PC-3 (cell line): ENCODE measurements at regions not wholly inside any gene's neighbourhood (a gene's known extent, or its start where the extent isn't known, plus 50 kb on each side); places are given as distances from the start of the nearest gene placed in this dataset.

Experiments
- ATAC-seq: fragments of 200-7000 bp; cut with Tn5 transposase; 2 replicates; pipeline ENCODE4 v1.9.1; 2020; ENCODE audit warnings: mild to moderate bottlenecking, moderate library complexity
- BruUV-seq: library from RNA; stranded (reverse); fragments of 400-500 nt; replicated peaks from 2 replicates; lab custom pipeline; 2021; lab: Mats Ljungman, UMichigan
- CTCF ChIA-PET: fragments of 300-600 bp; sonication (Branson Sonifier 250); formaldehyde crosslinking; loops from one replicate; lab custom pipeline; 2022; ENCODE audit warnings: antibody characterized with exemption; lab: Charles Lee
- POLR2A ChIA-PET: fragments of 300-600 bp; sonication (Branson Sonifier 250); formaldehyde crosslinking; loops from one replicate; lab custom pipeline; 2022; ENCODE audit warnings: antibody characterized with exemption; ENCODE audit not compliant: unreplicated experiment; lab: Charles Lee
- DNase-seq: peaks from one replicate; pipeline ENCODE4 v3.0.0-alpha.2; 2015
- H2AFZ ChIP-seq: fragments of 300-600 bp; sonication (generic); 2 replicates; pipeline ENCODE4 v1.6.0; 2016; ENCODE audit warnings: antibody characterized with exemption, low read length
- H3F3A ChIP-seq: fragments of 300-600 bp; sonication (generic); one replicate; pipeline ENCODE4 v1.6.0; 2017; ENCODE audit warnings: antibody characterized with exemption, low read length, control low read depth, mild to moderate bottlenecking; ENCODE audit not compliant: unreplicated experiment
- H3K27ac ChIP-seq: fragments of 300-600 bp; sonication (generic); 2 replicates; pipeline ENCODE4 v1.5.1; 2016; ENCODE audit warnings: mild to moderate bottlenecking, low read length
- H3K27me3 ChIP-seq: fragments of 300-600 bp; sonication (generic); 2 replicates; pipeline ENCODE4 v1.6.1; 2016; ENCODE audit warnings: low read length, mixed read lengths
- H3K36me3 ChIP-seq: fragments of 300-600 bp; sonication (generic); 2 replicates; pipeline ENCODE4 v1.6.1; 2016; ENCODE audit warnings: low read depth, mixed run types, low read length, mixed read lengths
- H3K4me1 ChIP-seq: fragments of 300-600 bp; sonication (generic); 2 replicates; pipeline ENCODE4 v1.5.1; 2016; ENCODE audit warnings: low read length; ENCODE audit not compliant: insufficient read depth
- H3K4me2 ChIP-seq: fragments of 300-600 bp; sonication (generic); 2 replicates; pipeline ENCODE4 v1.6.0; 2016; ENCODE audit warnings: low read length
- H3K4me3 ChIP-seq: fragments of 300-600 bp; sonication (generic); 2 replicates; pipeline ENCODE4 v1.5.1; 2016; ENCODE audit warnings: mild to moderate bottlenecking, low read length, mixed read lengths
- H3K79me2 ChIP-seq: fragments of 300-600 bp; sonication (generic); 2 replicates; pipeline ENCODE4 v1.6.1; 2017; ENCODE audit warnings: low read length, mixed read lengths
- H3K9ac ChIP-seq: fragments of 300-600 bp; sonication (generic); 2 replicates; pipeline ENCODE4 v1.6.0; 2016; ENCODE audit warnings: mild to moderate bottlenecking, low read length
- H3K9me2 ChIP-seq: fragments of 300-600 bp; sonication (generic); replicated peaks from 2 replicates; pipeline ENCODE4 v1.6.1; 2016; ENCODE audit warnings: mixed run types, low read length, mixed read lengths
- H3K9me3 ChIP-seq: fragments of 300-600 bp; sonication (generic); 2 replicates; pipeline ENCODE4 v1.6.1; 2016; ENCODE audit warnings: low read length, mixed read lengths
- H4K20me1 ChIP-seq: fragments of 300-600 bp; sonication (generic); 2 replicates; pipeline ENCODE4 v1.6.1; 2016; ENCODE audit warnings: low read length, mixed read lengths
- CTCF ChIP-seq: fragments of 300-600 bp; sonication (generic); conservative IDR thresholded peaks from 2 replicates; pipeline ENCODE4 v1.5.1; 2017; ENCODE audit warnings: antibody characterized with exemption, low read depth, mild to moderate bottlenecking, low read length
- EZH2 ChIP-seq: fragments of 300-600 bp; sonication (generic); IDR thresholded peaks from one replicate; pipeline ENCODE4 v1.6.1; 2017; ENCODE audit warnings: antibody characterized with exemption, mild to moderate bottlenecking, low read length; ENCODE audit not compliant: unreplicated experiment
- EZH2phosphoT487 ChIP-seq: fragments of 300-600 bp; sonication (generic); IDR thresholded peaks from 2 replicates; pipeline ENCODE4 v1.6.1; 2018; ENCODE audit warnings: mild to moderate bottlenecking, antibody characterized with exemption, low read length, borderline replicate concordance
- intact Hi-C: fragments of 100-400 bp; cut with micrococcal nuclease; formaldehyde crosslinking; loops from 2 replicates; pipeline ENCODE4 v1.9.0; 2023

GRCh38 chr6:40888456-40888990 lies 150.5 kb downstream of the UNC5CL start:
- H3K27ac ChIP-seq = no peak overlapping the region
- H3K9me2 ChIP-seq = no peaks in the 10 kb centered on the region
- intact Hi-C loops = no loop called here
- ChIA-PET POLR2A (no interaction called here), CTCF (no interaction called here)
- peaks cover 23% of the 10 kb centered on the region; the same call in 1 of the 2 replicates for H3K27me3 ChIP-seq
- no peak overlapping the region for H2AFZ ChIP-seq
- no peaks in the 10 kb centered on the region for H3K36me3 ChIP-seq
- H3K4me1 ChIP-seq = no peaks in the 10 kb centered on the region
- no peaks in the 10 kb centered on the region for H3K9me3 ChIP-seq
- H3K79me2 ChIP-seq = no peaks in the 10 kb centered on the region
- H4K20me1 ChIP-seq = no peaks in the 10 kb centered on the region
- H3K4me3 ChIP-seq = no peak overlapping the region
- no peak for TF ChIP-seq CTCF
- TF ChIP-seq EZH2phosphoT487 = no peak
- no peak for TF ChIP-seq EZH2
- no peaks in the 10 kb centered on the region for H3F3A ChIP-seq
- DNase-seq (no peak), ATAC-seq (no peak)
- no peak overlapping the region for H3K4me2 ChIP-seq
- no TSS peak for BruUV-seq
- H3K9ac ChIP-seq = no peak overlapping the region

GRCh38 chr6:40887792-40888340 lies 151.2 kb downstream of the UNC5CL start:
- no peak for DNase-seq
- Histone ChIP-seq H4K20me1 (no peaks in the 10 kb centered on the region), H3K79me2 (no peaks in the 10 kb centered on the region), H3K4me2 (no peak overlapping the region), H3K4me3 (no peak overlapping the region), H3K27ac (no peak overlapping the region), H3K9ac (no peak overlapping the region), H3K27me3 (peaks cover 27% of the 10 kb centered on the region), H3F3A (no peaks in the 10 kb centered on the region), H3K9me3 (no peaks in the 10 kb centered on the region), H3K36me3 (no peaks in the 10 kb centered on the region), H3K4me1 (no peaks in the 10 kb centered on the region), H2AFZ (no peak overlapping the region), H3K9me2 (no peaks in the 10 kb centered on the region)
- intact Hi-C loops = no loop called here
- CTCF ChIA-PET = no interaction called here
- no peak for ATAC-seq
- TF ChIP-seq EZH2 (no peak), CTCF (no peak), EZH2phosphoT487 (no peak)
- no TSS peak for BruUV-seq
- POLR2A ChIA-PET = no interaction called here

GRCh38 chr6:40887079-40887791 lies 151.8 kb downstream of the UNC5CL start:
- no peak overlapping the region for H3K4me2 ChIP-seq
- no TSS peak for BruUV-seq
- H3F3A ChIP-seq = no peaks in the 10 kb centered on the region
- no peaks in the 10 kb centered on the region for H4K20me1 ChIP-seq
- intact Hi-C loops = no loop called here
- H3K79me2 ChIP-seq = no peaks in the 10 kb centered on the region
- no peak overlapping the region for H2AFZ ChIP-seq
- no peaks in the 10 kb centered on the region for H3K9me2 ChIP-seq
- ChIA-PET POLR2A (no interaction called here), CTCF (no interaction called here)
- ATAC-seq (no peak), DNase-seq (no peak)
- H3K4me3 ChIP-seq = no peak overlapping the region
- no peaks in the 10 kb centered on the region for H3K4me1 ChIP-seq
- no peak overlapping the region for H3K27ac ChIP-seq
- H3K9me3 ChIP-seq = no peaks in the 10 kb centered on the region
- H3K27me3 ChIP-seq = peaks cover 30% of the 10 kb centered on the region
- no peaks in the 10 kb centered on the region for H3K36me3 ChIP-seq
- TF ChIP-seq CTCF = no peak
- TF ChIP-seq EZH2 = no peak
- H3K9ac ChIP-seq = no peak overlapping the region
